SU-DHL-6 (cell line): ENCODE measurements at regions not wholly inside any gene's neighbourhood (a gene's known extent, or its start where the extent isn't known, plus 50 kb on each side); places are given as distances from the start of the nearest gene placed in this dataset.

Source experiments
- H2AFZ ChIP-seq: fragments of 200-600 bp; sonication (generic); 2 replicates; pipeline ENCODE4 v1.6.1; 2014; ENCODE audit warnings: low read depth, mild to moderate bottlenecking, moderate library complexity, mixed read lengths, antibody characterized with exemption, low read length; ENCODE audit not compliant: severe bottlenecking
- H3F3A ChIP-seq: fragments of 200-600 bp; shearing (Covaris generic); 2 replicates; pipeline ENCODE4 v1.6.0; 2016; ENCODE audit warnings: antibody characterized with exemption, mild to moderate bottlenecking; ENCODE audit not compliant: insufficient read depth
- H3K27ac ChIP-seq: fragments of 200-600 bp; sonication (generic); 2 replicates; pipeline ENCODE4 v1.5.1; 2016; ENCODE audit warnings: low read depth, mild to moderate bottlenecking, low read length, moderate library complexity, mixed read lengths
- H3K27me3 ChIP-seq: fragments of 200-600 bp; sonication (generic), shearing (Covaris generic); 2 replicates; pipeline ENCODE4 v1.6.0; 2014; ENCODE audit warnings: mild to moderate bottlenecking, low read length
- H3K36me3 ChIP-seq: fragments of 200-600 bp; sonication (generic); 2 replicates; pipeline ENCODE4 v1.6.1; 2014; ENCODE audit warnings: mild to moderate bottlenecking, low read length, mixed read lengths
- H3K4me2 ChIP-seq: fragments of 300-600, 200-600 bp; shearing (Covaris generic), sonication (generic); 2 replicates; pipeline ENCODE4 v1.6.0; 2014; ENCODE audit warnings: low read length, low read depth, mild to moderate bottlenecking; ENCODE audit not compliant: poor library complexity, severe bottlenecking
- H3K4me3 ChIP-seq: fragments of 200-600 bp; sonication (generic); 2 replicates; pipeline ENCODE4 v1.5.1; 2014; ENCODE audit warnings: antibody characterized with exemption, low read length, mild to moderate bottlenecking, mixed read lengths; ENCODE audit not compliant: insufficient read depth, poor library complexity, severe bottlenecking
- H3K79me2 ChIP-seq: fragments of 200-600 bp; sonication (generic); 2 replicates; pipeline ENCODE4 v1.6.1; 2014; ENCODE audit warnings: mild to moderate bottlenecking, low read length, moderate library complexity; ENCODE audit not compliant: insufficient read depth
- H3K9ac ChIP-seq: fragments of 200-600 bp; sonication (generic); 2 replicates; pipeline ENCODE4 v1.7.0; 2014; ENCODE audit warnings: mild to moderate bottlenecking, low read length
- H3K9me2 ChIP-seq: fragments of 200-600 bp; sonication (generic); replicated peaks from 2 replicates; pipeline ENCODE4 v1.6.1; 2014; ENCODE audit warnings: low read length; ENCODE audit not compliant: insufficient read depth
- H3K9me3 ChIP-seq: fragments of 200-600 bp; sonication (generic); 2 replicates; pipeline ENCODE4 v1.6.1; 2014; ENCODE audit warnings: low read length, mixed read lengths; ENCODE audit not compliant: insufficient read depth
- H4K20me1 ChIP-seq: fragments of 200-600 bp; sonication (generic); 2 replicates; pipeline ENCODE4 v1.6.1; 2014; ENCODE audit warnings: low read depth, mild to moderate bottlenecking, antibody characterized with exemption, low read length, moderate library complexity, mixed read lengths
- EZH2phosphoT487 ChIP-seq: fragments of 200-600 bp; sonication (generic), shearing (Covaris generic); conservative IDR thresholded peaks from 2 replicates; pipeline ENCODE4 v1.6.1; 2018; ENCODE audit warnings: mild to moderate bottlenecking, antibody characterized with exemption, low read length, moderate library complexity, mixed read lengths
- TF ChIP-seq, protein P1 (sequence below): fragments of 200-600 bp; sonication (generic); IDR thresholded peaks from one replicate; pipeline ENCODE4 v1.5.1; 2017; ENCODE audit warnings: antibody characterized with exemption, mild to moderate bottlenecking, low read length, moderate library complexity; ENCODE audit not compliant: insufficient read depth, poor library complexity, severe bottlenecking

DNA sequence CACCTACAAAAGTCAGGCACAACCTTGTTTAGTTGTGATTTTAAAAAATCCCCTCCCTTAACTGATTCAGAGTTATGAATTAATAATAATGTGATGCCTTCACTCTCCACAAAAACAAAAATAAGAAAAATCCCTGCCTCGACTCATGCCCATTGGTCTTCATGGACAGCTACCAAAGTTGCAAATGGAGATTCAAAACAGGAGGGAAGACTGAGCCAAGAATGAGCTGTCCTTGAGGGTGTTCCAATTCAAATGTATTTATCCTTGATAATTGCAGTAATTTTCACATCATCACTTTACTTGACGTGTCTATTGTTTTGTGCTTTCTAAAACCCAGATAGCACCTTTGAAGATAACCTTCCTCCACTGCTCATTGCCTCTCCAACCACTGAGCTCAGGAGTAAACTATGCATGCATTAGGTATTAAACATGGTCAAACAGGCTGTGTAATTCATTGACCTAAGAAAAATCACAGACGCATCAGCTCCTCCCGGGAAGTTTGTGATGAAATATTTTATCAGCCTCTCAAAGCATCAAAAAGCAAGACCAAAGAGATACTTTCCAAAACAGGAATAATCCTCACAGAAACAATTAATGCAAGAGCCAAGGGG lies 712.7 kb upstream of the IGFBP3 start:
- TF ChIP-seq, protein P1, sequence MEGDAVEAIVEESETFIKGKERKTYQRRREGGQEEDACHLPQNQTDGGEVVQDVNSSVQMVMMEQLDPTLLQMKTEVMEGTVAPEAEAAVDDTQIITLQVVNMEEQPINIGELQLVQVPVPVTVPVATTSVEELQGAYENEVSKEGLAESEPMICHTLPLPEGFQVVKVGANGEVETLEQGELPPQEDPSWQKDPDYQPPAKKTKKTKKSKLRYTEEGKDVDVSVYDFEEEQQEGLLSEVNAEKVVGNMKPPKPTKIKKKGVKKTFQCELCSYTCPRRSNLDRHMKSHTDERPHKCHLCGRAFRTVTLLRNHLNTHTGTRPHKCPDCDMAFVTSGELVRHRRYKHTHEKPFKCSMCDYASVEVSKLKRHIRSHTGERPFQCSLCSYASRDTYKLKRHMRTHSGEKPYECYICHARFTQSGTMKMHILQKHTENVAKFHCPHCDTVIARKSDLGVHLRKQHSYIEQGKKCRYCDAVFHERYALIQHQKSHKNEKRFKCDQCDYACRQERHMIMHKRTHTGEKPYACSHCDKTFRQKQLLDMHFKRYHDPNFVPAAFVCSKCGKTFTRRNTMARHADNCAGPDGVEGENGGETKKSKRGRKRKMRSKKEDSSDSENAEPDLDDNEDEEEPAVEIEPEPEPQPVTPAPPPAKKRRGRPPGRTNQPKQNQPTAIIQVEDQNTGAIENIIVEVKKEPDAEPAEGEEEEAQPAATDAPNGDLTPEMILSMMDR: no peak
- TF ChIP-seq EZH2phosphoT487: no peak
- H3K27ac ChIP-seq: no peak overlapping the region
- H3K36me3 ChIP-seq: no peaks in the 10 kb centered on the region

DNA sequence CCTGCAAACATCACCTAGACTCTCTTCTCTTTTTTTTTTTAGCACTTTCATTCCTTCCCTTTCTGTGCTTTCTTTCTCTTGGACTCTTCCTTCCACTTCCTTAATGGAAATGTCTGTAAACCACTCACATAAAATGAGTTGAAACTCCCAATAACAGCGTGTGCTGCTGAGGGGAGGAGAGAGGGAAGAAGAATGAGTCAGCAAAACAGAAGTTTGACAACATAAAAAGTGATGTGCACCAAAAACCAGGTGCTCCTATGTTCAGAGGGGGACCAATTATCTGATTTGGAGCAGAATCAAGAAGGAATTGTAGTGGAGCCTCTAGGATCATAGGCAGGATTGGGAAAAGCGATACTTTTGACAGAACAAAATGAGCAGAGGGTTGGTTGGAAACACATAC lies 712.1 kb upstream of the IGFBP3 start:
- TF ChIP-seq EZH2phosphoT487: no peak
- TF ChIP-seq, protein P1: no peak
- no peaks in the 10 kb centered on the region for H3K9me3 ChIP-seq
- H3K4me3 ChIP-seq: no peak overlapping the region
- H3K9ac ChIP-seq: no peak overlapping the region
- H3K9me2 ChIP-seq: no peaks in the 10 kb centered on the region
- no peak overlapping the region for H3K27ac ChIP-seq
- H3F3A ChIP-seq: no peaks in the 10 kb centered on the region
- H4K20me1 ChIP-seq: no peaks in the 10 kb centered on the region
- H3K4me2 ChIP-seq: no peak overlapping the region
- H3K79me2 ChIP-seq: no peaks in the 10 kb centered on the region
- H3K36me3 ChIP-seq: no peaks in the 10 kb centered on the region
- no peak overlapping the region for H2AFZ ChIP-seq
- no peaks in the 10 kb centered on the region for H3K27me3 ChIP-seq

More for the DNA sequence above, 712.7 kb upstream of the IGFBP3 start:
- Histone ChIP-seq H3K79me2 (no peaks in the 10 kb centered on the region), H3K9ac (no peak overlapping the region), H3K9me3 (no peaks in the 10 kb centered on the region), H3K4me3 (no peak overlapping the region), H3K9me2 (no peaks in the 10 kb centered on the region), H2AFZ (no peak overlapping the region), H3F3A (no peaks in the 10 kb centered on the region), H3K27me3 (no peaks in the 10 kb centered on the region), H4K20me1 (no peaks in the 10 kb centered on the region), H3K4me2 (no peak overlapping the region)

DNA sequence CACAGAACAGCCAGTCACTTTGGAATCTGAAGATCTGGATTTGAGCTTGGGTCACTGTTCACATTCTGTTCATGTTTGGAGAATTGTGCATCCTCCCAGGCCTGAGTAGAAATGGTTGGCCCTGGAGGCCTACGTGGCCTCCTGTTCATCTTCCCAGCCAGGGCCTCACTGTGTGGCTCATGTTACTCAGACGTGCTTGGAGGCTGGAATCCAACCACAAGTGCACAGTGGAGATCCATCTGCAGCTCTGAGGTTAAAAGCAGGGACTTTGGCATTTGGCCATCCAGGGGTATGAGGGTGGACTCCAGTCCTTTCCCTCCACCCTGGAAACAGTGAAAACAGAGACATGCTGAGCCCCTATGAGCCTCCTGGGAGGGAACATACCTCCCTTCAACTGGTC lies 709.0 kb upstream of the IGFBP3 start:
- Histone ChIP-seq H3K9ac (no peak overlapping the region), H3K4me2 (no peak overlapping the region), H3K79me2 (no peaks in the 10 kb centered on the region), H3K27ac (no peak overlapping the region), H3K9me2 (no peaks in the 10 kb centered on the region), H2AFZ (no peak overlapping the region), H4K20me1 (no peaks in the 10 kb centered on the region), H3K4me3 (no peak overlapping the region), H3K27me3 (no peaks in the 10 kb centered on the region), H3F3A (no peaks in the 10 kb centered on the region), H3K9me3 (no peaks in the 10 kb centered on the region), H3K36me3 (no peaks in the 10 kb centered on the region)
- TF ChIP-seq, protein P1: no peak
- no peak for TF ChIP-seq EZH2phosphoT487
